HG03060 (cell line): ENCODE measurements at regions not wholly inside any gene's neighbourhood (a gene's known extent, or its start where the extent isn't known, plus 50 kb on each side); places are given as distances from the start of the nearest gene placed in this dataset.

Source experiments
- ATAC-seq: cut with Tn5 transposase; IDR thresholded peaks from one replicate; pipeline ENCODE4 v1.9.1; 2021; ENCODE audit warnings: low read depth, moderate number of reproducible peaks; ENCODE audit not compliant: unreplicated experiment

DNA sequence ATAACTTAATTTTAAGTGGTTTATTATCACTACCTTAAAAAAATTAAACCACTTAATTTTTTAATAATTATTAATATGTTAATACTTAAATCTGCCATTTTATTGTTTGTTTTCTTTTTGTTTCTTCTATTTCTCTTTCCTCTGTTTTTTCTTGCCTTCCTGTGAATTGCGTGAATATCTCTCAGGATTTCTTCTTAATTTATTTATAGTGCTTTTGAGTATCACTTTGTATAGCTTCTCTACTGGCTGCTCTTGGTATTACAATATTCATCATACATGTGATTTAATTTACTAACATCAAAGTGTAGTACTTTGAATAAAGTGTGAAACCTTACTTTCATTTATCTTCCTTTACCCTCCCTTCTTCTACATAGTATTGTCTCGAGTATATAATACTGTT, 349.5 kb upstream of the CPXCR1 start:
- ATAC-seq, result no peak

DNA sequence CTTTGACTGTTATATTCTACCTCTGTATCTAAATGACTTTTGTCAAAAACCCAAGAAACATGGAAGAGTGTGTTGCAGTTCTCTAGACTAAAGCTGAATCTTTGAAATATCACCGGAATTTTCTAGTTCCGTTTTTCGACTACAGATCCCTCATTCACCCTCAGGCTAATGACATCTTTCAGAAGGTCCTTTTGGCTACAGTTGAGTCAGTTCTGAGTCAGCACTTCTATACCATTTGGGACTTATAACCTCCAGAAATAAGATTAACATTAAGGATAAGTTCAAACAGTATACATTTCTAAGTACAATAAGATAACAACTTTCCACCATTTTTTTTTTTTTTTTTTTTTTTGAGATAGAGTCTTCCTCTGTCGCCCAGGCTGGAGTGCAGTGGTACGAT, 331.0 kb upstream of the CPXCR1 start:
- no peak for ATAC-seq

DNA sequence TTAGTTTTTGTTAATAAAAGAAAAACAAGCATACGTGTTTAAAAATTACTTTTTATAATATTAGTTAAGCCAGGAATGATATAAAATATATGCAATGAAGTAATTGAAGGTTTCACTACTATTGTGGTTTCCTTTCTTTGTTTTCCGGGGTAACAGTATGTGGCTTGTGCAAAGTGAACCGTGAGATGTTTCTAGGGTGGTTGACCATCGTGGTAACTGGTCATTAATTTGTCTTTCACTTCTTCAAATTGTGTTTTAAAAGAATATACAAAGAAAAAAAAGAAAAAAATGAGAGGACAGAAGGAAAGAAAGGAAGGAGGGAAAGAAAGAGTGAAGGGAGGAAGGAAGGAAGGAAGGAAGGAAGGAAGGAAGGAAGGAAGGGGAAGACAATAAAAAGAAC, 330.1 kb upstream of the CPXCR1 start:
- no peak for ATAC-seq

DNA sequence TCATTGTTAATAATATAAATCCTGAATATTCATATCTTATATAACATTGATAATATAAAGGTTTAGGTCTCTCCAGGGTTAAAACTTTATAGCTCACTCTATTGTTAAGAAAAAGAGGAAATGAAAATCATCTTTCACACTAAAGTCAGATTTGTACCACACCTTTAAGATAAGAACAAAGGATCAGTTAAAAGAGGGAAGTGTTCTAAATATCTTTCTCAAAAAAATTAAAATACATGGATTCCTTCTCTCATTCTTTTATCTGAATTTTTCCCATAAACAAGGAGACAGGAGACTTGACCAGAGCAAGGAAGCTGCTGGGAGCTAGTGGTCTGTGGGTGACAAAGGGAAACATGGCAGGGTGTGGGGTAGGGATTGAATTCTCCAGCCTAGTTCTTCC, 323.0 kb upstream of the CPXCR1 start:
- ATAC-seq, result no peak

DNA sequence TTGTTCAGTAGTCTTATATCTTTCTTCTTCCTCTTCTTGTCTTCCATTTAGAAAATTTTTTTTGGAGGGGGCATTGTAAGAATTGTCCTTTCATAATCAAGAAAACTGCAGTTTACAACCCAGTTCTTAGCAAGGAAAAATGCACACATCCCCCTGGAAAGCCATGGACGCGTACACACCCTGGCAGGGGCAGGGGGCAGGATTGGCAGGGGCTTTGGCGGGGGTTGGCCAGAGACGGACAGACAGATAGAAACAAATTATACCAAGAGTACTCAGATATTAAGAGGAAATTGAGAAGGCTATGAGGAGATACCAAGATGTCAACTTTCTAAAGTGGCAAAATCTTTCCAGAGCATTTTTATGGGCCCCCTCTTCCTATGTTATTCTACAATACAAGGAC, 322.5 kb upstream of the CPXCR1 start:
- no peak for ATAC-seq

DNA sequence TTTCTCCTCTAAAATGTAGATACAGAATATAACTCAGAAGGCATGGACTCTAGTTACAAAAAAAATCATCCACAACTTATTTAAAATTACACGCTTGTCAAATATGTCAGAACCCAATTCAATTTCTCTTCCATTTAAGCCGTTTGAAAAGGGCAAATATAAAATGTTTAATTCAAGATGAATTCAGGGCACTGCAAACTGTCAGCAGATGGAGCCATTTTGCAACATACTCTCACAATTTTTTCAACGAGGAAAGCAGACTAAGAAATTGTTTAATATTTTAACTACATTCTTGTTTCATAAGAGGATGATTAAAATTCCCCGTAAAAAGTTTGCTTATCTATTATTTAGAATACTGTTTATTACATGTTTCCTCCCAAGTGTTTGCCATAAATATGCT, 321.3 kb upstream of the CPXCR1 start:
- ATAC-seq, result no peak

DNA sequence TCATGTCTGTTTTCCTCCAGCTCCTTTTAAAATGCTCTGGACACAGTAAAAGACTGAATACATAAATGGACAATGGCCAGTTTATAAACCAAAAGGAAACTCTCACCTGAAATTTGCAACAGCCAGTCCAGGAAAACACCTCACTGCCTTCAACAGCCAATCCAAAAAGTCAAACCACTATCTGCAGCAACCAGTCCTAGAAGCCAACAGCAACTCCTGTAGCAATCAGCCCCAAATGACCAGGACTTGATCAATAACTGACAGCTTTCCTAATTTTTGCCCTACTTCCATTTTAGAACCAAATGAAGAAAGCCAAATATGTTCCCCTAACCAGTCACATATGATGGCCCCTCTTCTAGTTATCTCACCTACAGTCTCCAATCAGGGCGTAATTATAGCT, 309.5 kb upstream of the CPXCR1 start:
- no peak for ATAC-seq

DNA sequence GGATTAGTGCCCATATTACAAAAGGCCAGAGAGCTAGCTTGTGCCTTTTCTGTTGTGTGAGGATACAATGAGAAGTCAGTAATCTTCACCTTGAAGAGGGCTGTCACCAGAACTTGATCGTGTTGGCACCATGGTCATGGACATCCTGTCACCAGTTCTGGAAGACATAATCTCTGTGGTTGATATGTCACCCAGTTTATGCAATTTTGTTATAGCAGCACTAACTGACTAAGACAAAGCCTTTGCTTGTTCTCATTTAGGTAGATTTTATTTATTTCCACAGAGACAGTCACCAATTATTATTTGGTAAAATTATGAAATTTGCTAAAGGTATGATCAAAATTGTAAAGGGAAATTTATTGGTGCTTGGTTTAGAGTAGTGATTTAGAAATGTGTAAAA, 308.8 kb upstream of the CPXCR1 start:
- no peak for ATAC-seq

DNA sequence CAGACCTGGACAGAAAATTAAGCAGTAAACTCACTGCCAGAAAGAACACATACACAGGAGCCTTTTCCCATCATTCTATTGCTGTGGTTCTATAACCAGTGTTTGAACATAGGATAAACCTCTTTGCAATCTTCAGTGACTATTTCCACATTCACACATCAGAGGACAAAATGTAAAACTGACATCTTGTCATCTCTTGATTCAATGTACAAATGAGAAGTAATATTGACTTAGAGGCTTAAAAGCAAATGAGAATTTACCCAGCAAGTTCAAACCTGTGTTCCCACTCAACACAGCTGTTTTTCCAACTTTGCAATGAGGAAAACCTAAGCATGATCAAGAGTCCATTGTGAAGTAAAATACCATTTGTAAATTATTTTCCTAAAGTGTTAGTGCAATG, 307.1 kb upstream of the CPXCR1 start:
- no peak for ATAC-seq
